GM12878 (cell line): ENCODE measurements at regions not wholly inside any gene's neighbourhood (a gene's known extent, or its start where the extent isn't known, plus 50 kb on each side); places are given as distances from the start of the nearest gene placed in this dataset.

Source experiments
- ATAC-seq: fragments of 200-7000 bp; cut with Tn5 transposase; 3 replicates; pipeline ENCODE4 v1.9.1; 2020; ENCODE audit warnings: mild to moderate bottlenecking, moderate library complexity
- BruUV-seq: library from RNA; stranded (reverse); fragments of 400-500 nt; replicated peaks from 2 replicates; lab custom pipeline; 2021; lab: Mats Ljungman, UMichigan
- CTCF ChIA-PET: fragments of 300-600 bp; sonication (Branson Sonifier 250); formaldehyde crosslinking; extraction: SDS; loops from one replicate; lab custom pipeline; 2021; ENCODE audit warnings: inconsistent platforms; lab: Yijun Ruan, JAX
- POLR2A ChIA-PET: fragments of 350-600 bp; formaldehyde crosslinking; extraction: SDS; loops from one replicate; lab custom pipeline; 2021; ENCODE audit warnings: inconsistent platforms; lab: Charles Lee
- RAD21 ChIA-PET: fragments of 300-600 bp; sonication (Branson Sonifier 250); formaldehyde crosslinking; loops from one replicate; lab custom pipeline; 2023; ENCODE audit warnings: antibody characterized with exemption; ENCODE audit not compliant: unreplicated experiment; lab: Charles Lee
- SMC1A ChIA-PET: fragments of 300-600 bp; sonication (Branson Sonifier 250); formaldehyde crosslinking; loops from one replicate; lab custom pipeline; 2023; ENCODE audit not compliant: unreplicated experiment, uncharacterized antibody; lab: Charles Lee
- DNase-seq: peaks from one replicate; pipeline ENCODE4 v3.0.0-alpha.2; 2011; ENCODE audit warnings: low read depth, low spot score
- FAIRE-seq: peaks from 3 replicates; lab custom pipeline; 2011; peaks lifted over from hg19 to GRCh38; lab: Jason Lieb, UNC
- H2AFZ ChIP-seq: 2 replicates; pipeline ENCODE4 v1.6.0; 2011; ENCODE audit warnings: low read depth, low read length, control low read depth; ENCODE audit not compliant: control insufficient read depth
- H3K27ac ChIP-seq: 2 replicates; pipeline ENCODE4 v1.5.1; 2011; ENCODE audit warnings: control low read depth; ENCODE audit not compliant: control insufficient read depth, insufficient read depth
- H3K27me3 ChIP-seq, 2 experiments: replicated peaks in 1 of 2; 2 replicates each; pipeline versions ENCODE4 v1.6.0 to v1.6.1; 2011; ENCODE audit warnings: low read length in 1 of 2; ENCODE audit not compliant: control insufficient read depth in 2 of 2, insufficient read depth in 2 of 2
- H3K36me3 ChIP-seq, 2 experiments: 2 replicates each; pipeline ENCODE4 v1.5.1; 2011; ENCODE audit warnings: low read length in 1 of 2; ENCODE audit not compliant: control insufficient read depth in 2 of 2, insufficient read depth in 2 of 2
- H3K4me1 ChIP-seq: 2 replicates; pipeline ENCODE4 v1.6.1; 2011; ENCODE audit warnings: mild to moderate bottlenecking, low read length, moderate library complexity, mixed read lengths; ENCODE audit not compliant: control insufficient read depth, insufficient read depth
- H3K4me2 ChIP-seq: 2 replicates; pipeline ENCODE4 v1.6.0; 2011; ENCODE audit warnings: control low read depth; ENCODE audit not compliant: control insufficient read depth, insufficient read depth
- H3K4me3 ChIP-seq: fragments of 200-600 bp; sonication (generic); 2 replicates; pipeline ENCODE4 v1.5.1; 2016
- H3K79me2 ChIP-seq: 2 replicates; pipeline ENCODE4 v1.6.0; 2011; ENCODE audit warnings: low read length; ENCODE audit not compliant: control insufficient read depth, insufficient read depth
- H3K9ac ChIP-seq: 2 replicates; pipeline ENCODE4 v1.8.0; 2011; ENCODE audit warnings: low read length, control low read depth, mixed read lengths; ENCODE audit not compliant: control insufficient read depth, insufficient read depth
- H3K9me3 ChIP-seq: replicated peaks from 3 replicates; pipeline ENCODE4 v1.5.1; 2011; ENCODE audit warnings: mild to moderate bottlenecking, low read length; ENCODE audit not compliant: control insufficient read depth, insufficient read depth
- H4K20me1 ChIP-seq: 2 replicates; pipeline ENCODE4 v1.6.0; 2011; ENCODE audit not compliant: control insufficient read depth, insufficient read depth
- BMI1 ChIP-seq: fragments of 450-650 bp; IDR thresholded peaks from 2 replicates; pipeline ENCODE4 v1.6.1; 2016; ENCODE audit warnings: mild to moderate bottlenecking, moderate library complexity, borderline replicate concordance
- CBX5 ChIP-seq: sonication (generic); IDR thresholded peaks from 2 replicates; pipeline ENCODE4 v1.6.1; 2016; ENCODE audit warnings: low read depth, moderate library complexity, mild to moderate bottlenecking, inconsistent platforms
- ESRRA ChIP-seq: IDR thresholded peaks from 2 replicates; pipeline ENCODE4 v1.6.1; 2012; ENCODE audit warnings: mild to moderate bottlenecking, low read length, improper control_type of control experiment
- FOS ChIP-seq: IDR thresholded peaks from 3 replicates; pipeline ENCODE4 v1.6.1; 2011; ENCODE audit warnings: borderline replicate concordance; ENCODE audit not compliant: insufficient read length; ENCODE audit errors: extremely low read depth
- HDGF ChIP-seq: fragments of 450-650 bp; IDR thresholded peaks from 2 replicates; pipeline ENCODE4 v1.6.1; 2016; ENCODE audit warnings: antibody characterized with exemption
- MYB ChIP-seq: fragments of 150-350 bp; IDR thresholded peaks from 2 replicates; pipeline ENCODE4 v1.6.1; 2014; ENCODE audit warnings: mild to moderate bottlenecking, low read depth, low read length, borderline replicate concordance
- NFXL1 ChIP-seq: fragments of 450-650 bp; IDR thresholded peaks from 2 replicates; pipeline ENCODE4 v1.6.1; 2017; ENCODE audit warnings: antibody characterized with exemption, mild to moderate bottlenecking, borderline replicate concordance
- POLR2A ChIP-seq: IDR thresholded peaks from 2 replicates; pipeline ENCODE4 v1.6.1; 2011; ENCODE audit warnings: low read depth, mild to moderate bottlenecking, low read length
- RB1 ChIP-seq: fragments of 450-650 bp; formaldehyde crosslinking; IDR thresholded peaks from 2 replicates; pipeline ENCODE4 v1.6.1; 2017; ENCODE audit warnings: mild to moderate bottlenecking, borderline replicate concordance
- SMAD1 ChIP-seq: fragments of 450-650 bp; IDR thresholded peaks from 2 replicates; pipeline ENCODE4 v1.6.1; 2018; ENCODE audit warnings: mild to moderate bottlenecking, low read depth; ENCODE audit not compliant: partially characterized antibody
- SMC3 ChIP-seq: IDR thresholded peaks from 2 replicates; pipeline ENCODE4 v1.6.1; 2011; ENCODE audit warnings: low read length, improper control_type of control experiment, borderline replicate concordance
- SREBF1 ChIP-seq: IDR thresholded peaks from 2 replicates; pipeline ENCODE4 v1.6.1; 2012; ENCODE audit warnings: mild to moderate bottlenecking, low read length
- ZBTB4 ChIP-seq: fragments of 450-650 bp; formaldehyde crosslinking; IDR thresholded peaks from 2 replicates; pipeline ENCODE4 v1.4.0; 2022; ENCODE audit warnings: mild to moderate bottlenecking, moderate library complexity
- ZNF687 ChIP-seq: fragments of 450-650 bp; IDR thresholded peaks from 2 replicates; pipeline ENCODE4 v1.6.1; 2017; ENCODE audit warnings: mild to moderate bottlenecking, moderate library complexity
- ZZZ3 ChIP-seq: IDR thresholded peaks from 2 replicates; pipeline ENCODE4 v1.6.1; 2011; ENCODE audit warnings: low read depth; ENCODE audit not compliant: control insufficient read depth, insufficient read length
- WGBS: methylation state at CpG from one replicate; pipeline ENCODE4 v1.1.6; 2016; ENCODE audit warnings: low lambda C conversion rate; ENCODE audit not compliant: insufficient replicate concordance, insufficient coverage; ENCODE audit errors: missing lambda C conversion rate; 5-methylcytosine and 5-hydroxymethylcytosine counted together
- in situ Hi-C: fragments of 300-500 bp; cut with MboI; formaldehyde crosslinking; loops from 9 replicates; pipeline ENCODE4 v1.14.3; 2018; ENCODE audit warnings: mixed read lengths
- intact Hi-C: fragments of 100-400 bp; cut with micrococcal nuclease; formaldehyde crosslinking; loops from one replicate; pipeline ENCODE4 v1.14.2; 2022; ENCODE audit not compliant: unreplicated experiment

GRCh38 chr1:36739703-36740289 is 257.1 kb upstream of the CSF3R start:
- Histone ChIP-seq H3K27ac (no peak overlapping the region), H3K27me3 (no peaks in the 10 kb centered on the region; a peak in 2 of 4 replicates), H3K9me3 (no peaks in the 10 kb centered on the region), H3K9ac (no peak overlapping the region), H3K4me1 (no peaks in the 10 kb centered on the region), H3K4me2 (no peak overlapping the region), H3K79me2 (no peaks in the 10 kb centered on the region), H4K20me1 (no peaks in the 10 kb centered on the region), H3K4me3 (no peak overlapping the region), H2AFZ (no peak overlapping the region), H3K36me3 (no peaks in the 10 kb centered on the region)
- 35% methylated on average over 6 of the region's 6 CpGs for WGBS
- BruUV-seq, result no TSS peak
- ATAC-seq (no peak), DNase-seq (no peak), FAIRE-seq (no peak)
- intact Hi-C loops, result no loop called here
- RAD21 ChIA-PET, result no interaction called here
- POLR2A ChIA-PET, result no interaction called here
- CTCF ChIA-PET, result no interaction called here
- SMC1A ChIA-PET, result no interaction called here
- in situ Hi-C loops, result no loop called here
- no peak for TF ChIP-seq MYB
- no peak for TF ChIP-seq ZZZ3
- TF ChIP-seq NFXL1, result no peak
- no peak for TF ChIP-seq POLR2A
- no peak for TF ChIP-seq SMC3
- no peak for TF ChIP-seq ZBTB4 (CRISPR knock-in tag)
- no peak for TF ChIP-seq BMI1
- no peak for TF ChIP-seq SMAD1
- TF ChIP-seq HDGF, result no peak
- TF ChIP-seq FOS, result no peak
- no peak for TF ChIP-seq ZNF687
- TF ChIP-seq RB1, result no peak
- no peak for TF ChIP-seq CBX5
- TF ChIP-seq ESRRA, result no peak
- no peak for TF ChIP-seq SREBF1
